GM19351 (cell line): ENCODE measurements at regions not wholly inside any gene's neighbourhood (a gene's known extent, or its start where the extent isn't known, plus 50 kb on each side); places are given as distances from the start of the nearest gene placed in this dataset.

ENCODE experiments used
- ATAC-seq: cut with Tn5 transposase; IDR thresholded peaks from one replicate; pipeline ENCODE4 v1.9.1; 2021; ENCODE audit warnings: mild to moderate bottlenecking, moderate library complexity; ENCODE audit not compliant: unreplicated experiment

- ATAC-seq = no peak
Measured at GRCh38 chr4:112845386-112845785, 204.1 kb upstream of the ANK2 start.

- no peak for ATAC-seq
Measured at GRCh38 chr4:112847045-112847444, 202.4 kb upstream of the ANK2 start.

GRCh38 chr4:112847781-112848180 lies 201.7 kb upstream of the ANK2 start:
- ATAC-seq = no peak

- no peak for ATAC-seq
Measured at GRCh38 chr4:112848911-112849310, 200.5 kb upstream of the ANK2 start.

GRCh38 chr4:112852601-112853000 lies 196.9 kb upstream of the ANK2 start:
- ATAC-seq = no peak

GRCh38 chr4:112853662-112854256 lies 195.7 kb upstream of the ANK2 start:
- no peak for ATAC-seq

- ATAC-seq = no peak
Measured at GRCh38 chr4:112854420-112854819, 195.0 kb upstream of the ANK2 start.

- no peak for ATAC-seq
Measured at GRCh38 chr4:112855058-112855457, 194.4 kb upstream of the ANK2 start.

- ATAC-seq = no peak
Measured at GRCh38 chr4:112857461-112857860, 192.0 kb upstream of the ANK2 start.

- ATAC-seq = no peak
Measured at GRCh38 chr4:112858751-112859150, 190.7 kb upstream of the ANK2 start.

GRCh38 chr4:112859456-112860184 lies 189.8 kb upstream of the ANK2 start:
- ATAC-seq = no peak

GRCh38 chr4:112860830-112861690 lies 188.4 kb upstream of the ANK2 start:
- no peak for ATAC-seq

GRCh38 chr4:112861691-112862674 lies 187.5 kb upstream of the ANK2 start:
- ATAC-seq = no peak

- ATAC-seq = no peak
Measured at GRCh38 chr4:112865443-112865842, 184.0 kb upstream of the ANK2 start.

- no peak for ATAC-seq
Measured at GRCh38 chr4:112876316-112876715, 173.1 kb upstream of the ANK2 start.

GRCh38 chr4:112881842-112882241 lies 167.6 kb upstream of the ANK2 start:
- no peak for ATAC-seq

- ATAC-seq = no peak
Measured at GRCh38 chr4:112882286-112882685, 167.2 kb upstream of the ANK2 start.

GRCh38 chr4:112884406-112884805 lies 165.0 kb upstream of the ANK2 start:
- no peak for ATAC-seq

- no peak for ATAC-seq
Measured at GRCh38 chr4:112885897-112886296, 163.6 kb upstream of the ANK2 start.

- ATAC-seq = no peak
Measured at GRCh38 chr4:112888622-112889021, 160.8 kb upstream of the ANK2 start.

GRCh38 chr4:112889199-112889598 lies 160.3 kb upstream of the ANK2 start:
- ATAC-seq = no peak
